ENCODE measurements at regions not wholly inside any gene's neighbourhood (a gene's known extent, or its start where the extent isn't known, plus 50 kb on each side); places are given as distances from the start of the nearest gene placed in this dataset.
"Not testable (repeated sequence)": the region's sequence is repeated elsewhere in the genome, so short reads cannot be mapped to it uniquely, and the experiment has no call there.

GRCh38 chr20:54788260-54788659 is 312.9 kb downstream of the DOK5 start:
- H3K9me3 ChIP-seq (ENCODE audit: insufficient read depth, low read depth, low read length); H3K4me3 ChIP-seq (ENCODE audit: low read length); H3K4me1 ChIP-seq (ENCODE audit: insufficient read depth, low read length): not testable (repeated sequence)

GRCh38 chr20:54782758-54783157 is 307.4 kb downstream of the DOK5 start:
- H3K9ac ChIP-seq (ENCODE audit: low read depth, low read length); H3K36me3 ChIP-seq (ENCODE audit: insufficient read depth, low read depth, low read length); H3K9me3 ChIP-seq (ENCODE audit: insufficient read depth, low read depth, low read length); H3K27ac ChIP-seq (ENCODE audit: low read length); H3K4me1 ChIP-seq (ENCODE audit: insufficient read depth, low read length); H3K27me3 ChIP-seq (ENCODE audit: insufficient read depth, low read length); H3K4me3 ChIP-seq (ENCODE audit: low read length): not testable (repeated sequence)

More at GRCh38 chr20:54788260-54788659, 312.9 kb downstream of the DOK5 start:
- not testable (repeated sequence) for H3K9ac ChIP-seq (ENCODE audit: low read depth, low read length); H3K27ac ChIP-seq (ENCODE audit: low read length); H3K36me3 ChIP-seq (ENCODE audit: insufficient read depth, low read depth, low read length); H3K27me3 ChIP-seq (ENCODE audit: insufficient read depth, low read length)

GRCh38 chr20:54774426-54774825 is 299.0 kb downstream of the DOK5 start:
- H3K4me1 ChIP-seq (ENCODE audit: insufficient read depth, low read length) = no peaks in the 10 kb centered on the region
- H3K36me3 ChIP-seq (ENCODE audit: insufficient read depth, low read depth, low read length) = no peaks in the 10 kb centered on the region
- H3K27me3 ChIP-seq (ENCODE audit: insufficient read depth, low read length) = no peaks in the 10 kb centered on the region
- H3K27ac ChIP-seq (ENCODE audit: low read length) = no peak overlapping the region
- no peak overlapping the region for H3K4me3 ChIP-seq (ENCODE audit: low read length)
- no peak overlapping the region for H3K9ac ChIP-seq (ENCODE audit: low read depth, low read length)
- no peaks in the 10 kb centered on the region for H3K9me3 ChIP-seq (ENCODE audit: insufficient read depth, low read depth, low read length)

- H3K36me3 ChIP-seq (ENCODE audit: insufficient read depth, low read depth, low read length) = no peaks in the 10 kb centered on the region
- no peaks in the 10 kb centered on the region for H3K4me1 ChIP-seq (ENCODE audit: insufficient read depth, low read length)
- H3K27ac ChIP-seq (ENCODE audit: low read length) = no peak overlapping the region
- H3K9ac ChIP-seq (ENCODE audit: low read depth, low read length) = no peak overlapping the region
- H3K4me3 ChIP-seq (ENCODE audit: low read length) = no peak overlapping the region
- no peaks in the 10 kb centered on the region for H3K27me3 ChIP-seq (ENCODE audit: insufficient read depth, low read length)
- H3K9me3 ChIP-seq (ENCODE audit: insufficient read depth, low read depth, low read length) = no peaks in the 10 kb centered on the region
Measured at GRCh38 chr20:54773643-54774000, 298.2 kb downstream of the DOK5 start.

GRCh38 chr20:54772893-54773642 is 297.7 kb downstream of the DOK5 start:
- H3K27ac ChIP-seq (ENCODE audit: low read length) = no peak overlapping the region
- no peak overlapping the region for H3K9ac ChIP-seq (ENCODE audit: low read depth, low read length)
- no peaks in the 10 kb centered on the region for H3K27me3 ChIP-seq (ENCODE audit: insufficient read depth, low read length)
- H3K36me3 ChIP-seq (ENCODE audit: insufficient read depth, low read depth, low read length) = no peaks in the 10 kb centered on the region
- no peaks in the 10 kb centered on the region for H3K9me3 ChIP-seq (ENCODE audit: insufficient read depth, low read depth, low read length)
- no peaks in the 10 kb centered on the region for H3K4me1 ChIP-seq (ENCODE audit: insufficient read depth, low read length)
- H3K4me3 ChIP-seq (ENCODE audit: low read length) = no peak overlapping the region

GRCh38 chr20:54766483-54766882 is 291.1 kb downstream of the DOK5 start:
- no peaks in the 10 kb centered on the region for H3K27me3 ChIP-seq (ENCODE audit: insufficient read depth, low read length)
- H3K36me3 ChIP-seq (ENCODE audit: insufficient read depth, low read depth, low read length) = no peaks in the 10 kb centered on the region
- H3K4me3 ChIP-seq (ENCODE audit: low read length) = no peak overlapping the region
- H3K9ac ChIP-seq (ENCODE audit: low read depth, low read length) = no peak overlapping the region
- no peak overlapping the region for H3K27ac ChIP-seq (ENCODE audit: low read length)
- no peaks in the 10 kb centered on the region for H3K4me1 ChIP-seq (ENCODE audit: insufficient read depth, low read length)
- no peaks in the 10 kb centered on the region for H3K9me3 ChIP-seq (ENCODE audit: insufficient read depth, low read depth, low read length)

GRCh38 chr20:54763366-54763765 is 288.0 kb downstream of the DOK5 start:
- no peaks in the 10 kb centered on the region for H3K27me3 ChIP-seq (ENCODE audit: insufficient read depth, low read length)
- H3K27ac ChIP-seq (ENCODE audit: low read length) = no peak overlapping the region
- H3K4me3 ChIP-seq (ENCODE audit: low read length) = no peak overlapping the region
- no peaks in the 10 kb centered on the region for H3K36me3 ChIP-seq (ENCODE audit: insufficient read depth, low read depth, low read length)
- H3K9ac ChIP-seq (ENCODE audit: low read depth, low read length) = no peak overlapping the region
- no peaks in the 10 kb centered on the region for H3K9me3 ChIP-seq (ENCODE audit: insufficient read depth, low read depth, low read length)
- no peaks in the 10 kb centered on the region for H3K4me1 ChIP-seq (ENCODE audit: insufficient read depth, low read length)

GRCh38 chr20:54759589-54759988 is 284.2 kb downstream of the DOK5 start:
- Histone ChIP-seq H3K9me3 (ENCODE audit: insufficient read depth, low read depth, low read length) (no peaks in the 10 kb centered on the region), H3K27me3 (ENCODE audit: insufficient read depth, low read length) (no peaks in the 10 kb centered on the region), H3K9ac (ENCODE audit: low read depth, low read length) (no peak overlapping the region), H3K36me3 (ENCODE audit: insufficient read depth, low read depth, low read length) (no peaks in the 10 kb centered on the region), H3K4me1 (ENCODE audit: insufficient read depth, low read length) (no peaks in the 10 kb centered on the region), H3K4me3 (ENCODE audit: low read length) (no peak overlapping the region), H3K27ac (ENCODE audit: low read length) (no peak overlapping the region)

- H3K27ac ChIP-seq (ENCODE audit: low read length) = no peak overlapping the region
- no peak overlapping the region for H3K9ac ChIP-seq (ENCODE audit: low read depth, low read length)
- H3K9me3 ChIP-seq (ENCODE audit: insufficient read depth, low read depth, low read length) = peaks cover 9% of the 10 kb centered on the region; the same call in 1 of the 2 replicates
Measured at GRCh38 chr20:54746796-54747195, 271.4 kb downstream of the DOK5 start.

GRCh38 chr20:54745780-54746179 is 270.4 kb downstream of the DOK5 start:
- no peaks in the 10 kb centered on the region for H3K36me3 ChIP-seq (ENCODE audit: insufficient read depth, low read depth, low read length)
- peaks cover 9% of the 10 kb centered on the region; the same call in 1 of the 2 replicates for H3K9me3 ChIP-seq (ENCODE audit: insufficient read depth, low read depth, low read length)
- H3K27ac ChIP-seq (ENCODE audit: low read length) = no peak overlapping the region
- no peak overlapping the region for H3K4me3 ChIP-seq (ENCODE audit: low read length)
- H3K27me3 ChIP-seq (ENCODE audit: insufficient read depth, low read length) = no peaks in the 10 kb centered on the region
- no peak overlapping the region for H3K9ac ChIP-seq (ENCODE audit: low read depth, low read length)
- H3K4me1 ChIP-seq (ENCODE audit: insufficient read depth, low read length) = peaks cover 5% of the 10 kb centered on the region; the same call in 1 of the 2 replicates

More at GRCh38 chr20:54746796-54747195, 271.4 kb downstream of the DOK5 start:
- Histone ChIP-seq H3K27me3 (ENCODE audit: insufficient read depth, low read length) (no peaks in the 10 kb centered on the region), H3K4me1 (ENCODE audit: insufficient read depth, low read length) (peaks cover 5% of the 10 kb centered on the region; the same call in 1 of the 2 replicates), H3K4me3 (ENCODE audit: low read length) (no peak overlapping the region), H3K36me3 (ENCODE audit: insufficient read depth, low read depth, low read length) (no peaks in the 10 kb centered on the region)

- Histone ChIP-seq H3K27ac (ENCODE audit: low read length) (no peak overlapping the region), H3K4me3 (ENCODE audit: low read length) (no peak overlapping the region), H3K36me3 (ENCODE audit: insufficient read depth, low read depth, low read length) (no peaks in the 10 kb centered on the region), H3K4me1 (ENCODE audit: insufficient read depth, low read length) (peaks cover 5% of the 10 kb centered on the region; the same call in 1 of the 2 replicates), H3K9me3 (ENCODE audit: insufficient read depth, low read depth, low read length) (peaks cover 9% of the 10 kb centered on the region; the same call in 1 of the 2 replicates), H3K9ac (ENCODE audit: low read depth, low read length) (no peak overlapping the region), H3K27me3 (ENCODE audit: insufficient read depth, low read length) (no peaks in the 10 kb centered on the region)
Measured at GRCh38 chr20:54744097-54744496, 268.7 kb downstream of the DOK5 start.

- no peak overlapping the region for H3K4me3 ChIP-seq (ENCODE audit: low read length)
- no peaks in the 10 kb centered on the region for H3K27me3 ChIP-seq (ENCODE audit: insufficient read depth, low read length)
- peaks cover 2% of the 10 kb centered on the region; the same call in 1 of the 2 replicates for H3K9me3 ChIP-seq (ENCODE audit: insufficient read depth, low read depth, low read length)
- H3K27ac ChIP-seq (ENCODE audit: low read length) = no peak overlapping the region
- H3K36me3 ChIP-seq (ENCODE audit: insufficient read depth, low read depth, low read length) = no peaks in the 10 kb centered on the region
- no peak overlapping the region for H3K9ac ChIP-seq (ENCODE audit: low read depth, low read length)
- H3K4me1 ChIP-seq (ENCODE audit: insufficient read depth, low read length) = peaks cover 5% of the 10 kb centered on the region; the same call in 1 of the 2 replicates
Measured at GRCh38 chr20:54742193-54742592, 266.8 kb downstream of the DOK5 start.

All from iPS-20b (cell line).